Thyroid gland (tissue), 4 donors: ENCODE measurements at regions not wholly inside any gene's neighbourhood (a gene's known extent, or its start where the extent isn't known, plus 50 kb on each side); places are given as distances from the start of the nearest gene placed in this dataset.

Experiments
- DNase-seq, 2 donors: peaks; one replicate each; pipeline ENCODE4 v3.0.0-alpha.2; 2019
- H3K27ac ChIP-seq, 3 donors: fragments of 200-600 bp; sonication (generic); 1 replicate in 2 of 3; 2 replicates in 1 of 3; pipeline ENCODE4 v1.5.1; 2016 to 2019; ENCODE audit warnings: mild to moderate bottlenecking in 1 of 3, moderate library complexity in 1 of 3
- H3K27me3 ChIP-seq: fragments of 200-600 bp; sonication (generic); one replicate; pipeline ENCODE4 v1.5.1; 2019
- H3K36me3 ChIP-seq, 2 donors: fragments of 200-600 bp; sonication (generic); one replicate each; pipeline ENCODE4 v1.5.1; 2016 to 2019
- H3K4me1 ChIP-seq, 2 donors: fragments of 200-600 bp; sonication (generic); one replicate each; pipeline ENCODE4 v1.5.1; 2017 to 2019
- H3K4me3 ChIP-seq, 3 donors: fragments of 200-600 bp; sonication (generic); replicated peaks in 1 of 3; 1 replicate in 2 of 3; 2 replicates in 1 of 3; pipeline ENCODE4 v1.5.1; 2016; ENCODE audit warnings: mild to moderate bottlenecking in 1 of 3
- H3K9me3 ChIP-seq: fragments of 200-600 bp; sonication (generic); one replicate; pipeline ENCODE4 v1.5.1; 2017
- CTCF ChIP-seq, 6 experiments: fragments of 200-600 bp in 3 of 6; fragments of 450-650 bp in 3 of 6; sonication (generic) in 3 of 6; IDR thresholded peaks; one replicate each; pipeline ENCODE4 v1.5.1; 2016 to 2019; ENCODE audit warnings: antibody characterized with exemption in 6 of 6, mild to moderate bottlenecking in 2 of 6, inconsistent platforms in 1 of 6, moderate library complexity in 1 of 6
- POLR2A ChIP-seq, 2 donors: fragments of 450-650 bp; IDR thresholded peaks; one replicate each; pipeline ENCODE4 v1.6.1; 2017; ENCODE audit warnings: antibody characterized with exemption in 2 of 2, mild to moderate bottlenecking in 2 of 2, moderate library complexity in 1 of 2
- WGBS, 2 donors: methylation state at CpG; one replicate each; pipeline ENCODE4 v1.1.5; 2017; 5-methylcytosine and 5-hydroxymethylcytosine counted together
- intact Hi-C: fragments of 100-400 bp; cut with DNase I; formaldehyde crosslinking; loops from one replicate; pipeline ENCODE4 v1.15.1; 2023

DNA sequence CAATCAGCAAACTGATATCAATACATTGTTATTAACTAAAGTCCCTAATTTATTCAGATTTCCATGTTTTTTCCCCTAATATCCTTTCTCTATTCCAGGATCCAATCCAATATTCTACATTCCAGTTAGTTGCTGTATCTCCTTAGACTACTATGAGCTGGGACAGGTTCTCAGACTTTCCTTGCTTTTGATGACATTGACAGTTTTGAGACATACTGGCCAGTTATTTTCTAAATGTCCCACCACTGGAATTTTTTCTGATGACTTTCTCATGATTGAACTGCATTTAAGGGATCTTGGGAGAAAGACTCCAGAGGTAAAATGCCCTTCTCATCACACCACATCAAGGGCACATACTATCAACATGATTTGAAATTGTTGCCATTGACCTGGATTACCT, 177.1 kb upstream of the MAF start:
- no peaks in the 10 kb centered on the region for H3K9me3 ChIP-seq
- intact Hi-C loops, result no loop called here
- no peak overlapping the region for H3K4me3 ChIP-seq
- peaks cover 7 to 9% of the 10 kb centered on the region in 2 donors for H3K4me1 ChIP-seq
- TF ChIP-seq CTCF (IDR thresholded peaks at IDR 0.05) (no peak), POLR2A (IDR thresholded peaks at IDR 0.05) (no peak)
- no peak for DNase-seq
- H3K27me3 ChIP-seq, result no peaks in the 10 kb centered on the region
- H3K36me3 ChIP-seq, result no peaks in the 10 kb centered on the region
- H3K27ac ChIP-seq, result no peak overlapping the region

DNA sequence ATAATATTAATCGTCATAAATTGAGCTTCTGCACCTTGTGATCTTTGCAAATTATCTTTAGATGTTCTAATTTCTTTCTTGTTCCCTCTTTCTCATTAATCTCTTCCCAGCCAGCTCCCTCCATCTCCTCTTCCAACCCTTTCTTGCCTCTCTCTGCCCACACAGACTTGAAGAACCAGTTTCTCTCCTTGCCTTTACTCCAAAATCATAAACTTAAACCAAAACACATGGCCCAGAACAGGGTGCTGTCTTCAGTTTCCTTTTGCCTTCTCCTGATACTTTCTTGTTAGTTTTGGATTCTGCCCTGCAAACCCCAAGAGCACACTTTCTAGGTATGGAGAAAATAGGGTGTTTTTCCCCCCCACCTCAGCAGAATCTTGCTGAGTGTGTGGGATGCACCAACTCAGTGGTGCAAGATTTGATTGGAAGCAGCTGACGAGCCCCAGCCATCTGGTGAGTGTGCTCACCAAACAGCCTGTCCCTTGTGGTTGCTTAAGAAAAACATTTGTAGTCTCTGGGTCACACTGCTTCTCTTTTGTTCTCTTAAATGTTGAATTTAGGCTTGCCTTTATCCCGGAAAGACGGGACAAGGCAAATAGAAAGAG, 175.8 kb upstream of the MAF start:
- DNase-seq, result peak; percentile 11 to 18
- no peak overlapping the region for H3K4me3 ChIP-seq
- H3K4me1 ChIP-seq, result peaks cover 7 to 9% of the 10 kb centered on the region in 2 donors
- intact Hi-C loops, result no loop called here
- 53 to 67% methylated on average over 4 of the region's 4 CpGs for WGBS, 2 donors
- no peak overlapping the region for H3K27ac ChIP-seq
- TF ChIP-seq POLR2A (IDR thresholded peaks at IDR 0.05) (no peak), CTCF (IDR thresholded peaks at IDR 0.05) (peak in 1 of 6 experiments; percentile 8)
- no peaks in the 10 kb centered on the region for H3K27me3 ChIP-seq
- no peaks in the 10 kb centered on the region for H3K9me3 ChIP-seq
- no peaks in the 10 kb centered on the region for H3K36me3 ChIP-seq

- H3K4me1 ChIP-seq, result peaks cover 28 to 30% of the 10 kb centered on the region in 2 donors
- H3K4me3 ChIP-seq, result no peak overlapping the region
- intact Hi-C loops, result no loop called here
- no peaks in the 10 kb centered on the region for H3K27me3 ChIP-seq
- H3K27ac ChIP-seq, result no peak overlapping the region
- WGBS, 2 donors, result 96% methylated on average over 3 of the region's 3 CpGs
- no peaks in the 10 kb centered on the region for H3K9me3 ChIP-seq
- TF ChIP-seq POLR2A (IDR thresholded peaks at IDR 0.05) (no peak), CTCF (IDR thresholded peaks at IDR 0.05) (no peak)
- no peaks in the 10 kb centered on the region for H3K36me3 ChIP-seq
- no peak for DNase-seq
Observed at GRCh38 chr16:79772784-79773183, 172.2 kb upstream of the MAF start.

GRCh38 chr16:79772048-79772447, 171.5 kb upstream of the MAF start:
- no peaks in the 10 kb centered on the region for H3K27me3 ChIP-seq
- DNase-seq, result no peak
- H3K4me3 ChIP-seq, result no peak overlapping the region
- H3K36me3 ChIP-seq, result no peaks in the 10 kb centered on the region
- TF ChIP-seq POLR2A (IDR thresholded peaks at IDR 0.05), result no peak
- no peak for TF ChIP-seq CTCF (IDR thresholded peaks at IDR 0.05)
- H3K27ac ChIP-seq, result no peak overlapping the region
- intact Hi-C loops, result no loop called here
- no peaks in the 10 kb centered on the region for H3K9me3 ChIP-seq
- 87 to 88% methylated on average over 4 of the region's 4 CpGs for WGBS, 2 donors
- peaks cover 33 to 35% of the 10 kb centered on the region in 2 donors for H3K4me1 ChIP-seq

DNA sequence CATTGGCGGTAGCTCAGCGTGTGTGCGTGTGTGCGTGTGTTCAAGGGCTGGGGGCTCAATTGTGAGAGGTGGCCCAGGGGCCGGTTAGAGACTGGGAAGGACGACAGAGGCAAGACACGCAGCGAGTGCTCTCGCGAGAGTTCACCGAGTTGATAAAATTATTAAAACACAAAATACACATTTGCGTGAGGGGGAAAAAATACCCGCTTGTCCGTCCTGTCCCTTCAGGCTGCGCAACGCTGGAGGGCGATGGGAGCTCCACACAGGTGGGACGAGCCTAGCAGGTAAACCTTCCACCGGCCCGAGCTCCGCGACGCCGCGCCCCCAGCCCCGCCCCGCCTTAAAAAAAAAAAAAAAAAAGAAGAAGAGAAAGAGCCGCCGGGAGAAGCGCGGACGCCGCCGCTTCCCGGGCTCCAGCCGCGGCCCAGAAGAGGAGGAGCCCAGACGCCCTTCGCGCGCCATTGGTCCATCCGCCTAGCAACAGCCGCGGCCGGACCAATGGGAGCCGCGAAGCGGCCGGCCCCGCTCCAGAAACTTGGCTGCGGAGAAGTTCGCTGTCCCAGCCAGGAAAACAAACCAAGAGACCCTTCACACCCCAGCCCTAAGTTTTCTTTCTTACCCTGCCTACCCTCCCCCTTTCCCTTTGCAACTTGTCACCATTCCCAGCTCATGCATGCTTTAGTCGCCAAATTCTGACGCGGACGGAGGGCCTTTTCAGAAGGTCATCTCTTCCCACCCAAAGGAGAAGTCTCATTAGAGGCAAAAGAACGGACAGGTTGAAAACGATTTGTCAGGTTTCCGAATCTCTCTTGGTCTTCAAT, 169.9 kb upstream of the MAF start:
- WGBS, 2 donors, result 1 to 3% methylated on average over 53 to 58 of the region's 59 CpGs
- Histone ChIP-seq H3K9me3 (no peaks in the 10 kb centered on the region), H3K27ac (peak overlapping the region; percentile 64 to 87 (median 77)), H3K27me3 (no peaks in the 10 kb centered on the region), H3K4me1 (peaks cover 26% of the 10 kb centered on the region in 2 donors), H3K36me3 (no peaks in the 10 kb centered on the region), H3K4me3 (peak overlapping the region in 2 of 3 donors; percentile 36 to 60)
- intact Hi-C loops, result no loop called here
- peak; percentile 92 to 93 for DNase-seq
- TF ChIP-seq CTCF (IDR thresholded peaks at IDR 0.05), result peak in 1 of 6 experiments; percentile 3
- TF ChIP-seq POLR2A (IDR thresholded peaks at IDR 0.05), result peak in 1 of 2 donors; percentile 66
